Spleen (tissue), 11 donors: ENCODE measurements at regions not wholly inside any gene's neighbourhood (a gene's known extent, or its start where the extent isn't known, plus 50 kb on each side); places are given as distances from the start of the nearest gene placed in this dataset.

Experiments
- DNase-seq: peaks from one replicate; pipeline ENCODE4 v3.0.0-alpha.2; 2020
- H3K27ac ChIP-seq, 8 donors: fragments of 200-600 bp; sonication (generic) in 7 of 8; 1 replicate in 4 of 8; 2 replicates in 4 of 8; pipeline versions ENCODE4 v1.5.0 to v1.8.0; 2016 to 2021; ENCODE audit warnings: inconsistent platforms in 4 of 8, mild to moderate bottlenecking in 4 of 8, moderate library complexity in 1 of 8
- H3K27me3 ChIP-seq, 7 donors: fragments of 200-600 bp; sonication (generic) in 6 of 7; replicated peaks in 1 of 7; 1 replicate in 4 of 7; 2 replicates in 3 of 7; pipeline versions ENCODE4 v1.5.0 to v1.8.0; 2016 to 2021; ENCODE audit warnings: inconsistent platforms in 3 of 7, mild to moderate bottlenecking in 1 of 7
- H3K36me3 ChIP-seq, 6 donors: fragments of 200-600 bp; sonication (generic) in 5 of 6; 1 replicate in 4 of 6; 2 replicates in 2 of 6; pipeline versions ENCODE4 v1.5.0 to v1.8.0; 2016 to 2021; ENCODE audit warnings: inconsistent platforms in 2 of 6
- H3K4me1 ChIP-seq, 6 donors: fragments of 200-600 bp; sonication (generic) in 5 of 6; 1 replicate in 3 of 6; 2 replicates in 3 of 6; pipeline versions ENCODE4 v1.5.0 to v1.8.0; 2016 to 2021; ENCODE audit warnings: inconsistent platforms in 3 of 6
- H3K4me3 ChIP-seq, 8 donors: fragments of 200-600 bp; sonication (generic) in 7 of 8; 1 replicate in 4 of 8; 2 replicates in 4 of 8; pipeline versions ENCODE4 v1.5.0 to v1.8.0; 2016 to 2021; ENCODE audit warnings: inconsistent platforms in 4 of 8, mild to moderate bottlenecking in 4 of 8, moderate library complexity in 2 of 8
- H3K9me3 ChIP-seq, 8 donors: fragments of 200-600 bp; sonication (generic) in 7 of 8; 1 replicate in 4 of 8; 2 replicates in 4 of 8; pipeline versions ENCODE4 v1.5.0 to v1.8.0; 2016 to 2021; ENCODE audit warnings: inconsistent platforms in 4 of 8
- CTCF ChIP-seq, 11 experiments: fragments of 200-600 bp in 7 of 11; fragments of 450-650 bp in 4 of 11; sonication (generic) in 4 of 11; IDR thresholded peaks in 8 of 11; conservative IDR thresholded peaks in 3 of 11; 1 replicate in 7 of 11; 2 replicates in 4 of 11; pipeline versions ENCODE4 v1.4.0 to v1.8.0; 2016 to 2021; ENCODE audit warnings: antibody characterized with exemption in 11 of 11, inconsistent platforms in 4 of 11, mild to moderate bottlenecking in 1 of 11
- POLR2A ChIP-seq, 3 donors: fragments of 450-650 bp; IDR thresholded peaks; one replicate each; pipeline ENCODE4 v1.5.1; 2017; ENCODE audit warnings: antibody characterized with exemption in 3 of 3, mild to moderate bottlenecking in 1 of 3
- POLR2AphosphoS5 ChIP-seq, 3 donors: sonication (generic); formaldehyde crosslinking; IDR thresholded peaks; one replicate each; pipeline ENCODE4 v1.5.1; 2017; ENCODE audit warnings: antibody characterized with exemption in 3 of 3
- WGBS, 5 donors: extraction: QIAGEN DNeasy Blood & Tissue Kit in 3 of 5; methylation state at CpG; one replicate each; pipeline versions ENCODE4 v1.1.5 to v1.1.7; 2013 to 2018; 5-methylcytosine and 5-hydroxymethylcytosine counted together
- intact Hi-C: fragments of 100-400 bp; cut with DNase I; formaldehyde crosslinking; loops from one replicate; pipeline ENCODE4 v1.15.0; 2023; ENCODE audit warnings: low total_unique reads
- donor health status: healthy with polysubstance abuse.
- donor health status: DM: no; HTN: no; CAD: no; lungs with moderate emphysema.
- donor health status: DM: no; HTN: no; CAD: no.
- donor health status: Bipolar disorder and iron deficiency.
- donor health status: healthy.
- donor health status: DM: no; HTN: no; CAD: no.
- donor health status: DM: yes; HTN: yes; CAD: no.

- Histone ChIP-seq H3K36me3 (no peaks in the 10 kb centered on the region), H3K27ac (no peak overlapping the region), H3K9me3 (no peaks in the 10 kb centered on the region), H3K4me1 (no peaks in the 10 kb centered on the region), H3K4me3 (no peak overlapping the region), H3K27me3 (no peaks in the 10 kb centered on the region)
- no peak for DNase-seq
- TF ChIP-seq POLR2AphosphoS5 (IDR thresholded peaks at IDR 0.05) (no peak), CTCF (IDR thresholded peaks at IDR 0.05 in 8 of 11, conservative IDR thresholded peaks at IDR 0.05 in 3 of 11) (no peak), POLR2A (IDR thresholded peaks at IDR 0.05) (no peak)
- 57 to 82% (median 75%) methylated on average over 4 of the region's 4 CpGs for WGBS, 5 donors
- intact Hi-C loops = no loop called here
Measured at GRCh38 chr14:98665007-98665406, 607.0 kb downstream of the BCL11B start.

- no peaks in the 10 kb centered on the region for H3K4me1 ChIP-seq
- WGBS, 5 donors = 67 to 84% (median 81%) methylated on average over 5 of the region's 5 CpGs
- no peak overlapping the region for H3K4me3 ChIP-seq
- intact Hi-C loops = no loop called here
- TF ChIP-seq POLR2AphosphoS5 (IDR thresholded peaks at IDR 0.05) (no peak), CTCF (IDR thresholded peaks at IDR 0.05 in 8 of 11, conservative IDR thresholded peaks at IDR 0.05 in 3 of 11) (no peak), POLR2A (IDR thresholded peaks at IDR 0.05) (no peak)
- no peak for DNase-seq
- no peaks in the 10 kb centered on the region for H3K27me3 ChIP-seq
- H3K9me3 ChIP-seq = no peaks in the 10 kb centered on the region
- H3K36me3 ChIP-seq = no peaks in the 10 kb centered on the region
- H3K27ac ChIP-seq = no peak overlapping the region
Measured at GRCh38 chr14:98666545-98666944, 605.5 kb downstream of the BCL11B start.

DNA sequence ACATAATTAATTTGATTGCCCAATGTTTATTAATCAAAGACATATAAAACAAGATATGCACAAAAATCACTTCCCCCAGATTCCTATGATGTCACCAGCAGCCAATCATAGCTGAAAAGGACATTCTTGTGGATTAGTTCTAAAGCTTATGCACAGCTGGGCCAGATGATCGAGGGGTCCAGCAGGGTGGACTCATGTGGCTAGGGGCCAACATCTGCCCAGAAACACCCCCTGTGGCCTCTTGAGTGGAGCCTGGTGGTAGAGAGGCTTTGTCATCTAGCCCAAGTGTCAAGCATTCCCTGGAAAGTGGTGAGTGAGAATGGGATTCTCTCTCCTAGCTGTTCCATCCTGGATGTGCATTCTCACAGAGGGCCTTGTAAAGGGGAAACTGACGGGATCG, 590.0 kb downstream of the BCL11B start:
- DNase-seq = no peak
- 75 to 94% (median 81%) methylated on average over 3 of the region's 3 CpGs for WGBS, 5 donors
- no peaks in the 10 kb centered on the region for H3K27me3 ChIP-seq
- no peaks in the 10 kb centered on the region for H3K36me3 ChIP-seq
- no peak for TF ChIP-seq POLR2A (IDR thresholded peaks at IDR 0.05)
- no peak for TF ChIP-seq POLR2AphosphoS5 (IDR thresholded peaks at IDR 0.05)
- no peak for TF ChIP-seq CTCF (IDR thresholded peaks at IDR 0.05 in 8 of 11, conservative IDR thresholded peaks at IDR 0.05 in 3 of 11)
- peaks cover 0 to 16% (median 1%) of the 10 kb centered on the region in 8 donors for H3K9me3 ChIP-seq
- intact Hi-C loops = no loop called here
- H3K4me3 ChIP-seq = no peak overlapping the region
- H3K27ac ChIP-seq = no peak overlapping the region
- no peaks in the 10 kb centered on the region for H3K4me1 ChIP-seq

DNA sequence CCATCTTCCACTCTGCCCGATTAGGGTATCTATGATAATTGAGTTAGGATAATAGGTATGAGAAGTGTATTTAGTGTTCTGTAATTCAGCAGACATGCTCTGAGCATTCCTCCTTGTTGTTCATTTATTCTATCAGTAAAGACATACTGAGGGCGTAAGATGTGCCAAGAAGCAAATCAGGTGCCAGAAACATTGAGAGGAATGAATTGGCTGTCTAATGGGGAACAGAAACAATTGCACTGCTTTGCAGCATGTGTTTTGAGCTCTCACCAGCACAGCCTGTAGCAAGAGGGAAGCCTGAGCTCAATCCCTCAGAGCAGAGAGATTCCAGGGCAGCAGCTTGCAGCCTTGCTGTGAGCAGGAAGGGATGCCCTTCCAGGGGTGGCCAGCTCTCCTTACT, 589.3 kb downstream of the BCL11B start:
- DNase-seq = no peak
- WGBS, 5 donors = 81 to 96% (median 85%) methylated on average over 2 of the region's 2 CpGs
- peaks cover 0 to 18% (median 0%) of the 10 kb centered on the region in 8 donors for H3K9me3 ChIP-seq
- no peaks in the 10 kb centered on the region for H3K4me1 ChIP-seq
- intact Hi-C loops = no loop called here
- no peak overlapping the region for H3K27ac ChIP-seq
- no peaks in the 10 kb centered on the region for H3K36me3 ChIP-seq
- H3K27me3 ChIP-seq = no peaks in the 10 kb centered on the region
- no peak for TF ChIP-seq CTCF (IDR thresholded peaks at IDR 0.05 in 8 of 11, conservative IDR thresholded peaks at IDR 0.05 in 3 of 11)
- no peak for TF ChIP-seq POLR2AphosphoS5 (IDR thresholded peaks at IDR 0.05)
- no peak for TF ChIP-seq POLR2A (IDR thresholded peaks at IDR 0.05)
- no peak overlapping the region for H3K4me3 ChIP-seq
